Right lobe of liver (tissue), 6 donors: ENCODE measurements at regions not wholly inside any gene's neighbourhood (a gene's known extent, or its start where the extent isn't known, plus 50 kb on each side); places are given as distances from the start of the nearest gene placed in this dataset.

Experiments used
- ATAC-seq, 4 donors: fragments of 200-7000 bp; cut with Tn5 transposase; one replicate each; pipeline ENCODE4 v1.9.1; 2020; ENCODE audit warnings: mild to moderate bottlenecking in 4 of 4, moderate library complexity in 4 of 4
- DNase-seq, 3 donors: peaks; one replicate each; pipeline ENCODE4 v3.0.0-alpha.2; 2020
- H3K27ac ChIP-seq, 3 donors: fragments of 200-600 bp; one replicate each; pipeline ENCODE4 v1.8.0; 2022
- H3K27me3 ChIP-seq, 2 donors: fragments of 200-600 bp; one replicate each; pipeline ENCODE4 v1.8.0; 2022
- H3K36me3 ChIP-seq, 4 donors: fragments of 200-600 bp; sonication (generic) in 1 of 4; one replicate each; pipeline versions ENCODE4 v1.5.1 to v1.8.0; 2017 to 2022; ENCODE audit warnings: control low read depth in 1 of 4
- H3K4me1 ChIP-seq, 4 donors: fragments of 200-600 bp; sonication (generic) in 1 of 4; one replicate each; pipeline versions ENCODE4 v1.5.1 to v1.8.0; 2017 to 2022; ENCODE audit warnings: control low read depth in 1 of 4
- H3K4me3 ChIP-seq, 3 donors: fragments of 200-600 bp; one replicate each; pipeline ENCODE4 v1.8.0; 2022
- H3K9me3 ChIP-seq, 4 donors: fragments of 200-600 bp; sonication (generic) in 1 of 4; one replicate each; pipeline versions ENCODE4 v1.5.1 to v1.8.0; 2017 to 2022; ENCODE audit warnings: control low read depth in 1 of 4
- CTCF ChIP-seq, 4 donors: fragments of 200-600 bp in 3 of 4; fragments of 450-650 bp in 1 of 4; IDR thresholded peaks; one replicate each; pipeline versions ENCODE4 v1.5.1 to v1.8.0; 2016 to 2022; ENCODE audit warnings: antibody characterized with exemption in 4 of 4, mild to moderate bottlenecking in 2 of 4
- POLR2A ChIP-seq: fragments of 450-650 bp; IDR thresholded peaks from one replicate; pipeline ENCODE4 v1.6.1; 2017; ENCODE audit warnings: antibody characterized with exemption, mild to moderate bottlenecking
- WGBS: methylation state at CpG from one replicate; pipeline ENCODE4 v1.1.6; 2018; ENCODE audit warnings: low coverage, low lambda C conversion rate; ENCODE audit not compliant: insufficient coverage; ENCODE audit errors: missing lambda C conversion rate; 5-methylcytosine and 5-hydroxymethylcytosine counted together
- intact Hi-C, 2 donors: fragments of 100-400 bp; cut with DNase I; formaldehyde crosslinking; loops; one replicate each; pipeline versions ENCODE4 v1.11.2 to v1.14.1; 2022
- donor health status: DM: no; HTN: yes; CAD: no.
- donor health status: DM: no; HTN: no; CAD: no.
- donor health status: DM: no; HTN: no; CAD: no.
- donor health status: DM: no; HTN: yes; CAD: no.
- donor health status: DM: no; HTN: yes; CAD: no.

- ATAC-seq: no peak
- TF ChIP-seq CTCF (IDR thresholded peaks at IDR 0.05) (no peak), POLR2A (no peak)
Observed at GRCh38 chr11:112506852-112507251, 246.2 kb upstream of the PLET1 start.

GRCh38 chr11:112507281-112507680 is 246.6 kb upstream of the PLET1 start:
- no peak overlapping the region for H3K4me3 ChIP-seq
- H3K4me1 ChIP-seq: no peaks in the 10 kb centered on the region
- WGBS: 50% methylated on average over 2 of the region's 2 CpGs
- intact Hi-C loops: no loop called here
- H3K27ac ChIP-seq: no peak overlapping the region
- DNase-seq (no peak), ATAC-seq (no peak)
- no peaks in the 10 kb centered on the region for H3K36me3 ChIP-seq
- no peak for TF ChIP-seq POLR2A
- TF ChIP-seq CTCF (IDR thresholded peaks at IDR 0.05): no peak
- no peaks in the 10 kb centered on the region for H3K27me3 ChIP-seq
- H3K9me3 ChIP-seq: no peaks in the 10 kb centered on the region

More at GRCh38 chr11:112506852-112507251, 246.2 kb upstream of the PLET1 start:
- Histone ChIP-seq H3K4me3 (no peak overlapping the region), H3K4me1 (no peaks in the 10 kb centered on the region), H3K27ac (no peak overlapping the region), H3K36me3 (no peaks in the 10 kb centered on the region), H3K27me3 (no peaks in the 10 kb centered on the region), H3K9me3 (no peaks in the 10 kb centered on the region)
- intact Hi-C loops: no loop called here
- 62% methylated on average over 1 of the region's 1 CpG for WGBS
- no peak for DNase-seq

GRCh38 chr11:112508750-112509149 is 248.1 kb upstream of the PLET1 start:
- 76% methylated on average over 2 of the region's 2 CpGs for WGBS

GRCh38 chr11:112509300-112509699 is 248.6 kb upstream of the PLET1 start:
- WGBS: 67% methylated on average over 2 of the region's 2 CpGs
- H3K9me3 ChIP-seq: no peaks in the 10 kb centered on the region
- no peaks in the 10 kb centered on the region for H3K27me3 ChIP-seq
- no peak overlapping the region for H3K4me3 ChIP-seq
- ATAC-seq (no peak), DNase-seq (no peak)
- H3K27ac ChIP-seq: no peak overlapping the region
- H3K4me1 ChIP-seq: no peaks in the 10 kb centered on the region
- intact Hi-C loops: no loop called here
- H3K36me3 ChIP-seq: no peaks in the 10 kb centered on the region
- TF ChIP-seq POLR2A (no peak), CTCF (IDR thresholded peaks at IDR 0.05) (no peak)

More at GRCh38 chr11:112508750-112509149, 248.1 kb upstream of the PLET1 start:
- no peak for DNase-seq
- Histone ChIP-seq H3K4me1 (no peaks in the 10 kb centered on the region), H3K27ac (no peak overlapping the region), H3K9me3 (no peaks in the 10 kb centered on the region), H3K36me3 (no peaks in the 10 kb centered on the region), H3K4me3 (no peak overlapping the region), H3K27me3 (no peaks in the 10 kb centered on the region)
- ATAC-seq: no peak
- TF ChIP-seq CTCF (IDR thresholded peaks at IDR 0.05): no peak
- intact Hi-C loops: no loop called here

- intact Hi-C loops: no loop called here
- Histone ChIP-seq H3K27ac (no peak overlapping the region), H3K4me1 (no peaks in the 10 kb centered on the region), H3K4me3 (no peak overlapping the region), H3K9me3 (no peaks in the 10 kb centered on the region), H3K36me3 (no peaks in the 10 kb centered on the region), H3K27me3 (no peaks in the 10 kb centered on the region)
- no peak for ATAC-seq
- WGBS: 31% methylated on average over 1 of the region's 1 CpG
- DNase-seq: no peak
- TF ChIP-seq POLR2A (no peak), CTCF (IDR thresholded peaks at IDR 0.05) (no peak)
Observed at GRCh38 chr11:112511271-112511670, 250.6 kb upstream of the PLET1 start.
